SK-N-SH treated with all-trans-retinoic acid at 6 μM for 48 hours (cell line): ENCODE measurements at regions not wholly inside any gene's neighbourhood (a gene's known extent, or its start where the extent isn't known, plus 50 kb on each side); places are given as distances from the start of the nearest gene placed in this dataset.

Experiments
- ARNTL ChIP-seq: fragments of 450-650 bp; formaldehyde crosslinking; IDR thresholded peaks from 2 replicates; pipeline ENCODE4 v1.5.0; 2020; ENCODE audit warnings: low read depth, mild to moderate bottlenecking, moderate library complexity, borderline replicate concordance
- GLIS3 ChIP-seq: fragments of 250-450 bp; sonication (Bioruptor Pico); IDR thresholded peaks from 2 replicates; pipeline ENCODE4 v1.5.0; 2020; ENCODE audit warnings: mild to moderate bottlenecking, moderate library complexity
- ISL1 ChIP-seq: fragments of 250-450 bp; sonication (Bioruptor Pico); IDR thresholded peaks from 2 replicates; pipeline ENCODE4 v2.1.2; 2022; ENCODE audit warnings: mild to moderate bottlenecking, moderate library complexity
- PPARA ChIP-seq: fragments of 250-450 bp; sonication (Bioruptor Pico); IDR thresholded peaks from 2 replicates; pipeline ENCODE4 v1.5.0; 2020; ENCODE audit warnings: mild to moderate bottlenecking, borderline replicate concordance
- RARB ChIP-seq: fragments of 250-450 bp; sonication (Bioruptor Pico); IDR thresholded peaks from 2 replicates; pipeline ENCODE4 v1.8.0; 2021; ENCODE audit warnings: mild to moderate bottlenecking, moderate library complexity
- TOX ChIP-seq: fragments of 250-450 bp; sonication (Bioruptor Pico); IDR thresholded peaks from 2 replicates; pipeline ENCODE4 v1.8.0; 2021; ENCODE audit warnings: mild to moderate bottlenecking, moderate library complexity, borderline replicate concordance
- ZFP3 ChIP-seq: fragments of 250-450 bp; sonication (Bioruptor Pico); IDR thresholded peaks from 2 replicates; pipeline ENCODE4 v1.5.0; 2020; ENCODE audit warnings: mild to moderate bottlenecking, moderate library complexity
- ZNF8 ChIP-seq: fragments of 450-650 bp; formaldehyde crosslinking; IDR thresholded peaks from 2 replicates; pipeline ENCODE4 v1.5.0; 2020; ENCODE audit warnings: mild to moderate bottlenecking, moderate library complexity
- TF ChIP-seq, protein P1 (sequence below): fragments of 250-450 bp; sonication (Bioruptor Pico); IDR thresholded peaks from 2 replicates; pipeline ENCODE4 v1.8.0; 2020; ENCODE audit warnings: mild to moderate bottlenecking, moderate library complexity, borderline replicate concordance

GRCh38 chr13:47875201-47875600 lies 125.9 kb downstream of the SUCLA2 start:
- TF ChIP-seq RARB (no peak), PPARA (CRISPR knock-in tag) (no peak), ZFP3 (no peak), ZNF8 (CRISPR knock-in tag) (no peak), ARNTL (no peak), GLIS3 (no peak), TOX (CRISPR knock-in tag) (no peak), ISL1 (CRISPR knock-in tag) (no peak)
- TF ChIP-seq, protein P1, sequence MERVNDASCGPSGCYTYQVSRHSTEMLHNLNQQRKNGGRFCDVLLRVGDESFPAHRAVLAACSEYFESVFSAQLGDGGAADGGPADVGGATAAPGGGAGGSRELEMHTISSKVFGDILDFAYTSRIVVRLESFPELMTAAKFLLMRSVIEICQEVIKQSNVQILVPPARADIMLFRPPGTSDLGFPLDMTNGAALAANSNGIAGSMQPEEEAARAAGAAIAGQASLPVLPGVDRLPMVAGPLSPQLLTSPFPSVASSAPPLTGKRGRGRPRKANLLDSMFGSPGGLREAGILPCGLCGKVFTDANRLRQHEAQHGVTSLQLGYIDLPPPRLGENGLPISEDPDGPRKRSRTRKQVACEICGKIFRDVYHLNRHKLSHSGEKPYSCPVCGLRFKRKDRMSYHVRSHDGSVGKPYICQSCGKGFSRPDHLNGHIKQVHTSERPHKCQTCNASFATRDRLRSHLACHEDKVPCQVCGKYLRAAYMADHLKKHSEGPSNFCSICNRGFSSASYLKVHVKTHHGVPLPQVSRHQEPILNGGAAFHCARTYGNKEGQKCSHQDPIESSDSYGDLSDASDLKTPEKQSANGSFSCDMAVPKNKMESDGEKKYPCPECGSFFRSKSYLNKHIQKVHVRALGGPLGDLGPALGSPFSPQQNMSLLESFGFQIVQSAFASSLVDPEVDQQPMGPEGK (CRISPR knock-in tag), result no peak
